K562 (cell line): ENCODE measurements at regions not wholly inside any gene's neighbourhood (a gene's known extent, or its start where the extent isn't known, plus 50 kb on each side); places are given as distances from the start of the nearest gene placed in this dataset.

Source experiments
- ATF3 ChIP-seq, 2 experiments: fragments of 450-650 bp in 1 of 2; sonication (generic) in 1 of 2; formaldehyde crosslinking in 1 of 2; IDR thresholded peaks in 1 of 2; conservative IDR thresholded peaks in 1 of 2; 2 replicates each; pipeline versions ENCODE4 v1.6.1 to v1.8.1; 2016 to 2023; ENCODE audit warnings: mild to moderate bottlenecking in 2 of 2, moderate library complexity in 2 of 2, inconsistent platforms in 1 of 2, missing genetic modification reagents in 1 of 2
- FOXM1 ChIP-seq, 2 experiments: fragments of 450-650 bp in 1 of 2; sonication (generic) in 1 of 2; formaldehyde crosslinking in 1 of 2; IDR thresholded peaks; 2 replicates each; pipeline versions ENCODE4 v1.6.1 to v1.9.0; 2017 to 2022; ENCODE audit warnings: low read depth in 2 of 2, mild to moderate bottlenecking in 2 of 2, missing genetic modification reagents in 1 of 2, moderate library complexity in 1 of 2
- NUFIP1 ChIP-seq: fragments of 450-650 bp; IDR thresholded peaks from 2 replicates; pipeline ENCODE4 v1.6.1; 2018; ENCODE audit not compliant: partially characterized antibody
- PHF8 ChIP-seq: fragments of 200-600 bp; sonication (generic); IDR thresholded peaks from 2 replicates; pipeline ENCODE4 v1.6.1; 2012; ENCODE audit warnings: mixed run types, mild to moderate bottlenecking, inconsistent platforms, low read length, moderate library complexity, borderline replicate concordance
- POLR2A ChIP-seq: fragments of 450-650 bp; conservative IDR thresholded peaks from 2 replicates; pipeline ENCODE4 v1.6.1; 2016
- RAD21 ChIP-seq, 2 experiments: fragments of 250-450 bp in 1 of 2; fragments of 450-650 bp in 1 of 2; sonication (Bioruptor Pico) in 1 of 2; formaldehyde crosslinking in 1 of 2; IDR thresholded peaks in 1 of 2; conservative IDR thresholded peaks in 1 of 2; 2 replicates each; pipeline versions ENCODE4 v1.4.0 to v1.8.0; 2020 to 2022; ENCODE audit warnings: mild to moderate bottlenecking in 2 of 2, moderate library complexity in 1 of 2
- REST ChIP-seq, 2 experiments: fragments of 450-650 bp; formaldehyde crosslinking in 1 of 2; IDR thresholded peaks; 2 replicates each; pipeline versions ENCODE4 v1.4.0 to v1.6.1; 2014 to 2020; ENCODE audit warnings: mild to moderate bottlenecking in 2 of 2, borderline replicate concordance in 1 of 2, low read depth in 1 of 2
- SP2 ChIP-seq: IDR thresholded peaks from 2 replicates; pipeline ENCODE4 v1.6.1; 2011; ENCODE audit warnings: mild to moderate bottlenecking, low read depth, low read length, moderate library complexity; ENCODE audit not compliant: poor library complexity, severe bottlenecking; ENCODE audit errors: extremely low read depth
- TCF7L2 ChIP-seq: fragments of 150-350 bp; IDR thresholded peaks from 2 replicates; pipeline ENCODE4 v1.6.1; 2016; ENCODE audit warnings: low read depth, mild to moderate bottlenecking, low read length, moderate library complexity
- ZBTB17 ChIP-seq: fragments of 450-650 bp; formaldehyde crosslinking; IDR thresholded peaks from 2 replicates; pipeline ENCODE4 v1.4.0; 2020; ENCODE audit warnings: mild to moderate bottlenecking
- ZNF699 ChIP-seq: fragments of 250-450 bp; sonication (Bioruptor Pico); IDR thresholded peaks from 2 replicates; pipeline ENCODE4 v1.8.0; 2021; ENCODE audit warnings: mild to moderate bottlenecking, moderate library complexity; ENCODE audit not compliant: insufficient replicate concordance
- TF ChIP-seq, protein P1 (sequence below): sonication (generic); formaldehyde crosslinking; IDR thresholded peaks from 2 replicates; pipeline ENCODE4 v1.8.0; 2022; ENCODE audit warnings: missing genetic modification reagents, mild to moderate bottlenecking, borderline replicate concordance
- TF ChIP-seq, protein P2 (sequence below), 3 experiments: IDR thresholded peaks in 2 of 3; conservative IDR thresholded peaks in 1 of 3; 2 replicates each; pipeline ENCODE4 v1.5.1; 2011 to 2012; ENCODE audit warnings: low read length in 3 of 3, mild to moderate bottlenecking in 3 of 3, control low read depth in 2 of 3, improper control_type of control experiment in 1 of 3, inconsistent platforms in 1 of 3, low read depth in 1 of 3, mixed read lengths in 1 of 3, moderate library complexity in 1 of 3; ENCODE audit not compliant: insufficient read depth in 2 of 3
- TF ChIP-seq, protein P3 (sequence below): fragments of 450-650 bp; IDR thresholded peaks from 2 replicates; pipeline ENCODE4 v1.6.1; 2017; ENCODE audit warnings: antibody characterized with exemption

GRCh38 chr22:47283616-47284270 lies 521.3 kb downstream of the TBC1D22A start:
- TF ChIP-seq RAD21 (CRISPR knock-in tag; conservative IDR thresholded peaks at IDR 0.05 in 1 of 2, IDR thresholded peaks at IDR 0.05 in 1 of 2), result no peak
- TF ChIP-seq, protein P1, sequence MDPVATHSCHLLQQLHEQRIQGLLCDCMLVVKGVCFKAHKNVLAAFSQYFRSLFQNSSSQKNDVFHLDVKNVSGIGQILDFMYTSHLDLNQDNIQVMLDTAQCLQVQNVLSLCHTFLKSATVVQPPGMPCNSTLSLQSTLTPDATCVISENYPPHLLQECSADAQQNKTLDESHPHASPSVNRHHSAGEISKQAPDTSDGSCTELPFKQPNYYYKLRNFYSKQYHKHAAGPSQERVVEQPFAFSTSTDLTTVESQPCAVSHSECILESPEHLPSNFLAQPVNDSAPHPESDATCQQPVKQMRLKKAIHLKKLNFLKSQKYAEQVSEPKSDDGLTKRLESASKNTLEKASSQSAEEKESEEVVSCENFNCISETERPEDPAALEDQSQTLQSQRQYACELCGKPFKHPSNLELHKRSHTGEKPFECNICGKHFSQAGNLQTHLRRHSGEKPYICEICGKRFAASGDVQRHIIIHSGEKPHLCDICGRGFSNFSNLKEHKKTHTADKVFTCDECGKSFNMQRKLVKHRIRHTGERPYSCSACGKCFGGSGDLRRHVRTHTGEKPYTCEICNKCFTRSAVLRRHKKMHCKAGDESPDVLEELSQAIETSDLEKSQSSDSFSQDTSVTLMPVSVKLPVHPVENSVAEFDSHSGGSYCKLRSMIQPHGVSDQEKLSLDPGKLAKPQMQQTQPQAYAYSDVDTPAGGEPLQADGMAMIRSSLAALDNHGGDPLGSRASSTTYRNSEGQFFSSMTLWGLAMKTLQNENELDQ (CRISPR knock-in tag), result no peak
- no peak for TF ChIP-seq ZBTB17 (CRISPR knock-in tag)
- TF ChIP-seq, protein P2, sequence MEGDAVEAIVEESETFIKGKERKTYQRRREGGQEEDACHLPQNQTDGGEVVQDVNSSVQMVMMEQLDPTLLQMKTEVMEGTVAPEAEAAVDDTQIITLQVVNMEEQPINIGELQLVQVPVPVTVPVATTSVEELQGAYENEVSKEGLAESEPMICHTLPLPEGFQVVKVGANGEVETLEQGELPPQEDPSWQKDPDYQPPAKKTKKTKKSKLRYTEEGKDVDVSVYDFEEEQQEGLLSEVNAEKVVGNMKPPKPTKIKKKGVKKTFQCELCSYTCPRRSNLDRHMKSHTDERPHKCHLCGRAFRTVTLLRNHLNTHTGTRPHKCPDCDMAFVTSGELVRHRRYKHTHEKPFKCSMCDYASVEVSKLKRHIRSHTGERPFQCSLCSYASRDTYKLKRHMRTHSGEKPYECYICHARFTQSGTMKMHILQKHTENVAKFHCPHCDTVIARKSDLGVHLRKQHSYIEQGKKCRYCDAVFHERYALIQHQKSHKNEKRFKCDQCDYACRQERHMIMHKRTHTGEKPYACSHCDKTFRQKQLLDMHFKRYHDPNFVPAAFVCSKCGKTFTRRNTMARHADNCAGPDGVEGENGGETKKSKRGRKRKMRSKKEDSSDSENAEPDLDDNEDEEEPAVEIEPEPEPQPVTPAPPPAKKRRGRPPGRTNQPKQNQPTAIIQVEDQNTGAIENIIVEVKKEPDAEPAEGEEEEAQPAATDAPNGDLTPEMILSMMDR (IDR thresholded peaks at IDR 0.05 in 2 of 3, conservative IDR thresholded peaks at IDR 0.05 in 1 of 3; ENCODE audit: insufficient read depth in 2 of 3, low read depth in 1 of 3, low read length in 3 of 3), result no peak
- TF ChIP-seq POLR2A, result no peak
- TF ChIP-seq NUFIP1, result no peak
- TF ChIP-seq ATF3 (IDR thresholded peaks at IDR 0.05), result no peak
- no peak for TF ChIP-seq ATF3 (CRISPR knock-in tag; conservative IDR thresholded peaks at IDR 0.05)
- TF ChIP-seq, protein P3, sequence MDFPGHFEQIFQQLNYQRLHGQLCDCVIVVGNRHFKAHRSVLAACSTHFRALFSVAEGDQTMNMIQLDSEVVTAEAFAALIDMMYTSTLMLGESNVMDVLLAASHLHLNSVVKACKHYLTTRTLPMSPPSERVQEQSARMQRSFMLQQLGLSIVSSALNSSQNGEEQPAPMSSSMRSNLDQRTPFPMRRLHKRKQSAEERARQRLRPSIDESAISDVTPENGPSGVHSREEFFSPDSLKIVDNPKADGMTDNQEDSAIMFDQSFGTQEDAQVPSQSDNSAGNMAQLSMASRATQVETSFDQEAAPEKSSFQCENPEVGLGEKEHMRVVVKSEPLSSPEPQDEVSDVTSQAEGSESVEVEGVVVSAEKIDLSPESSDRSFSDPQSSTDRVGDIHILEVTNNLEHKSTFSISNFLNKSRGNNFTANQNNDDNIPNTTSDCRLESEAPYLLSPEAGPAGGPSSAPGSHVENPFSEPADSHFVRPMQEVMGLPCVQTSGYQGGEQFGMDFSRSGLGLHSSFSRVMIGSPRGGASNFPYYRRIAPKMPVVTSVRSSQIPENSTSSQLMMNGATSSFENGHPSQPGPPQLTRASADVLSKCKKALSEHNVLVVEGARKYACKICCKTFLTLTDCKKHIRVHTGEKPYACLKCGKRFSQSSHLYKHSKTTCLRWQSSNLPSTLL, result no peak
- TF ChIP-seq SP2, result no peak
- no peak for TF ChIP-seq ZNF699 (CRISPR knock-in tag)
- TF ChIP-seq PHF8, result no peak
- no peak for TF ChIP-seq REST (IDR thresholded peaks at IDR 0.05; ENCODE audit: borderline replicate concordance)
- TF ChIP-seq REST (CRISPR knock-in tag; IDR thresholded peaks at IDR 0.05; ENCODE audit: low read depth), result no peak
- TF ChIP-seq TCF7L2, result no peak
- no peak for TF ChIP-seq FOXM1 (IDR thresholded peaks at IDR 0.05; ENCODE audit: low read depth)
- TF ChIP-seq FOXM1 (CRISPR knock-in tag; IDR thresholded peaks at IDR 0.05; ENCODE audit: low read depth), result no peak
